DMS114 treated with DMSO at 0.1 percent for 48 hours (cell line): ENCODE measurements at regions not wholly inside any gene's neighbourhood (a gene's known extent, or its start where the extent isn't known, plus 50 kb on each side); places are given as distances from the start of the nearest gene placed in this dataset.

ENCODE experiments used
- DNase-seq: peaks from one replicate; lab custom pipeline; 2025; ENCODE audit not compliant: unreplicated experiment; lab: John Stamatoyannopoulos, UW

DNA sequence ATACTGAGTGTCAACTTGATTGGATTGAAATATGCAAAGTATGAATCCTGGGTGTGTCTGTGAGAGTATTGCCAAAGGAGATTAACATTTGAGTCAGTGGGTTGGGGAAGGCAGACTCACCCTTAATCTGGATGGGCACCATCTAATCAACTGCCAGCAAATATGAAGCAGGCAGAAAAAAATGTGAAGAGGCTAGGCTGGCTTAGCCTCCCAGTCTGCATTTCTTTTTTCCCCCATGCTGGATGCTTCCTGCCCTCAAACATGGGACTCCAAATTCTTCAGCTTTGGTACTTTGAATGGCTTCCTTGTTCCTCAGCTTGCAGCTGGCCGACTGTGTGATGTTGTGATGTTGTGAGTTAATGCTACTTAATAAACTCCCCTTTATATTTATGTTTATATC is 577.4 kb downstream of the CPS1 start:
- DNase-seq = no peak

DNA sequence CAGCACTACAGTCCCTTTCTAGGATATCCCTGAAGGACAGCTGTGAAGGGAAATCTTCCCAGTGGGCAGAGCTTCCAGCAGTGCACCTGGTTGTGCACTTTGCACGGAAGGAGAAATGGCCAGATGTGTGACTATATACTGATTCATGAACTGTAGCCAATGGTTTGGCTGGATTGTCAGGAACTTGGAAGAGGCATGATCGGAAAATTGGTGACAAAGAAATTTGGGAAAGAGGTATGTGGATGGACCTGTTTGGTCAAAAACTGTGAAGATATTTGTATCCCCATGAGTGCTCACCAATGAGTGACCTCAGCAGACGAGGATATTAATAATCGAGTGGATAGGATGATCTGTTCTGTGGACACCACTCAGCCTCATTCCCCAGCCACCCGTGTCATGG is 582.2 kb downstream of the CPS1 start:
- DNase-seq = no peak

DNA sequence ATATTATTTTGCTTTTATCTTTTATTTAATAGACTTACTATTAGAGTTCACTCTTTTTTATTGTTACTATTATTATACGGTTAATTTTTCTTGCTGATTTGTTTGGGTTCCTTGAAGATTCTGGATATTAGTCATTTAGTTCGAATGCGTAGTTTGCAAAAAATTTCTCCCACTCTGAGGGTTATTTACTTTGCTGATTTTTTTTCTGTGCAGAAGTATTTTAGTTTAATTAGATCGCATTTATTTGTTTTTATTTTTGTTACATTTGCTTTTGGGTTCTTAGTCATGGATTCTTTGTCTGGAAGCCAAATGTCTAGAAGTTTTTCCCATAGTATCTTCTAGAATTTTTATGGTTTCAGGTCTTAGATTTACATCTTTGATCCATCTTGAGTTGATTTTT is 585.2 kb downstream of the CPS1 start:
- no peak for DNase-seq

DNA sequence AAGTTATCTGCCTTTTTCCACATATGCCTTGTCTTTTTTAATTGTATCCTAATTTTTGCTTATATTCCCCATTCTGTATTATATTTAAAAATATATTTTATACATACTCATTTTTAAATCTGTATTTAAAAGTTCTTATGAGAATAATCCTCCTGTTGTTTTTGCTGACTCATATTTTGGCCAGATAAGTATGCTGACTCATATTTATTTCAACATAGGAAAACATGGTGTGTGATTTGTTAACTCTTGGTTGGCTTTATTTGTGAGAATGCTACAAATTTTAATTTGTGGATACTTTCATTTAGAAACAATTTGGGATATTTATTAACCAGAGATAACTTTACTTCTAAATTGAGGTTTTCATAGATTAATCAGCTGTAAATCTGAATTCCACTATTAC is 587.7 kb downstream of the CPS1 start:
- no peak for DNase-seq

DNA sequence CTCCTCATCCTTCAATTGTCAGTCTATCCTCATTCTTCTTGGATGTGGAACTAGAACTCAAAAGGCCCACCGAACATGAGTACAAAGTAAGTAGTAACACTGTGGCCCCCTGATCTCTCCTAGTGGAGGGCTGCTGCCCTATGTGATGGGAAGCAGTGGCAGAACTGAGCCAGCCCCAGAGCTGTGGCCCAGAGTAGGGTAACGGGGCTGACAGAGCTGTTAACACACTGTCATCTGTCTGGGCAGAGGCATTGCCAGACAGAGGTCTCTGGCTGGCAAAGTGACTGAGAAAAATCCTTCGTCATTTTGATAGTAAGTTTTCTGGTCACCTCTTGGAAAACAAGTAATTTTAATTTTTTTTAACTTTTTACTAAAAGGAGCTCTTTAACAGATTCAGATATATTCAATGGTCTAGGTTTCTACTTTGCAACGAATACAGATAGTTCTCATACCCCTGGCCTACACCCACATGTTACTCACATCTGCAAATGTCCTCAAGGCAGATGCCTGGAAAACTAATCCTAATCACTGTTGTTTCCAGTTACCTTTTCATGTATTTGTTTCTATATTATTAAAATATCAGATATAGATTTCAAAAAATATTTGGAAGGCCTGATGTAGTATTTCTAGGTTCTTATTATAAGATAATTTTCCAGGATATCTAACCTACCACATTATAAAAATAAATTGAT is 588.7 kb downstream of the CPS1 start:
- no peak for DNase-seq

DNA sequence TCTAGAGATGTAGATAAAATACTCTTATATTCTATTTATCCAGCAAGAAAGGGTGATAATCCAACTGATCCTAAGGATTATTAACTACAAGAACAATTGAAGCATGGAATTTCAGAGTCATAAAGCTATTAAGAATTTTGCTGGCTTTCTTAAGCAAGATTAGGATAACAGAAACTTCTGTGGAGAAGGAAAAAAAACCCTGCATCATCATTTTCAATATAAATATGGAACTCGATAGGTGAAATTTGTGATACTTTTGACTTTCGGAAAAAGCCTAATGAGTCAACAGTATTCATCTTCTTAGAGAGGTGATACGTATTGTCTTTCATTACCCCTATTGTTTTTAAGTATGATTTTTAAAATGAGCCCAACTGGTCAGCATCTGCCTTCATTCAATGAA is 593.3 kb downstream of the CPS1 start:
- DNase-seq = no peak

DNA sequence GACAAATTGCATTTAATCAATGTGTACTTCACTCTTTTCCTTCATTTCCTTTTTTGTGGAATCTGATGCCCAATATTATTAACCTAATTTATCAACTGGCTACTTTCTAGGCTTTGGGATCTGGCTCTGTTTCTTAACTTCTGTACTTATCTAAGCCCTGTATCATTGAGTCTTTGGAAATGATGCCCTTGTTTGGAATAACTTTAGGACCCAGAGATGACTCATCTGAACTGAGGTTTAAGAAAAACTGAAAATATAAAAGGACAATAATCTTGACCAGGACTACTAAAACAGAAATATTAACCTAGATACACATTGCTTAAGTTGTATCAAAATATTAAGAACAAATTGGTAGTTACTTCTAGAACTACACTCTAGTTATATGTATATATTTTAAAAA is 600.8 kb downstream of the CPS1 start:
- no peak for DNase-seq

DNA sequence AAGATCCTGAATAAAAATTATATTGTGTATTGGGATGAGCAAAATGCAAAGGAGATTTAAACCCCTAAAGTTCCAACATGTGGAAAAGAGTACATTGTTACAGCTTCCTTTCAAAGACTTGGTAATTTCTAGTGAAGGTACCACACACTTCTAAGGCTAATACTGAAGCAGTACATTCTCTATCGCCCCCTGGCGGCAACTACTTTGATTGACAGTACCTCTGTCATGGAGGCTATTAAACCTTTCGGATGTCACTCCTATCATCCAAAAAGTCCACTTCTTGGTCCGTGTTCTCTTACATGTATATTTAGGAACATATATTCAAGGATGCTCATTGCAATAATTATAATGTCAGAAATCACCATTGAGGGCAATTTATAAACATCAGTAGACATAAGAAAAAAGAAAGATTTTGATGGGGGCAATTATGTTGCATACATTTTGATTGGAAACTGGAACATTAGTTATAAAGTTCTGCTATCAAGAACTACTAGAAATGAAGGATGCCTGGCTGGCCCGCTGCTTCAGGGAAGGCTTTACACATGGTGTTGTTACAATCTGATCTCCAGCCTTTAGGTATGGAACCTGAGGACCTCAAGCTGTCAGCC is 601.6 kb downstream of the CPS1 start:
- peak; percentile 49 for DNase-seq

DNA sequence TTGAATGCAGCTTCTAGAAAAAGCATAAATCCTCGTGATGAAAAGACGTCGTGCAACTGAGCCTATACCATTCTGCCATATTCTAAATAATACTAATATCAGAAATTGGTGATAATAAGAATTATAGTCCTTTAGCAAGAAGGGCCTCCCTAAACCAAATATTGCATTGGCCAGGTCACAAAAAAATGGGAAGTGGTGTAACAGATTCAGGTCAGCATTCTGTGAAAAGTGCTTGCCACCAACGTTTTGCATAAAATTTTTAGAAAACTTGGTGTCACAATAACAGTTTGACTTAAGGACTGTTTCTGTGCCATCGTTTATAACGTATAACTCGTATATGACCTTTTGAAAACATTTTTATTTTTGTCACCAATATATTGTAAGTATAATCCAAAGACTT is 603.6 kb downstream of the CPS1 start:
- DNase-seq = no peak

DNA sequence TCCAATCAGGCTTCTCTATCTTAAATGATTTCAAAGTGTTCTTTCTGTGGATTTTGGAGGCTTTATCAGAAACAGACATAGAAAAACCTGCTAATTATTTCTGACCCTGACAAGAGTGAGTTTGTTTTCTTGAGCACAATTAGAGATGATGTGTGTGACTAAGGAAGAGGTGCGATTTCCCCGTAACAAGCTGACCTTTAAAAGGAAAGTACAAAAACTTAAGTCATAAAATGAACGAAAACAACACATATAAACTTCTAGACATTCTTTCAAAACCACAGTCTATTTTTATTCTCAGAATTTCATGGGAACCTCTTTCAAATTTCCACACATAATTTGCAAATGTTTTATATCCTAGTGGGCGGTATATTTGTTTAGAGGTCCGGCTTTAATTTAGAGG is 604.8 kb downstream of the CPS1 start:
- DNase-seq = no peak

DNA sequence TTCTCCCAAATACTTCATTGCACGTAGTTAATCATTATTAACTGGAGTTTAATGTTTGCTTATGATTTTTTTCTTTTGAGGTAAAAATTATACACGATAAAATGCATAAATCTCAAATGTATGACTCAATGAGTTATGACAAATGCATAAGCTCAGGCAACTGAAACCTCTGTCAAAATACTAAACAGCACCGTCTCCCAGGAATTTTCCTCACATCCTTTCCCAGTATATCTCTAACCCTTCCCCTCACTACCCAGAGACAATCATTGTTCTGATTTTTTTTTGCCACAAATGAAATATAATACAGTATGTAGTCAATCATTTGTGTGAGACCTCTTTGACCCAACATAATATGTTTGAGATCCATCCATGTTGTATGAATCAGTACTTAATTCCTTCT is 606.5 kb downstream of the CPS1 start:
- DNase-seq = no peak

DNA sequence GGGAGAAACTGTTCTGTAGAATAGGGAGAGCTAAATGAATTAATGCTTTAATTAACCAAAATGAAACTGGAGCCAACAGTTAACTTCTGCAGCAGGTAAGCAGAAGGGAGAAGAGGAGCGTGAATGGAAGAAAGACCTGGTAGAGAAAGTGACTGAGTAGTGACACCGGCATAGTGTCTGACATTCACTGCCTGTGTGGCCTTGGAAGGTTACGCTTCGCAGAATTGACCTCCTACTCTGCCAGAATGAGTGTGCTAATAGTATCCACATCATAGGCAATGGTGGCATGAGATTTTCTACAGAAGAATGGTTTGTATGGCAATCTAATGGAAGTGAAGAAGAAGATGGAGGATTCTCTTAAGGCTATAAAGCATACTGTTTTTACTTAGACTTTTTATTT is 614.4 kb downstream of the CPS1 start:
- no peak for DNase-seq

DNA sequence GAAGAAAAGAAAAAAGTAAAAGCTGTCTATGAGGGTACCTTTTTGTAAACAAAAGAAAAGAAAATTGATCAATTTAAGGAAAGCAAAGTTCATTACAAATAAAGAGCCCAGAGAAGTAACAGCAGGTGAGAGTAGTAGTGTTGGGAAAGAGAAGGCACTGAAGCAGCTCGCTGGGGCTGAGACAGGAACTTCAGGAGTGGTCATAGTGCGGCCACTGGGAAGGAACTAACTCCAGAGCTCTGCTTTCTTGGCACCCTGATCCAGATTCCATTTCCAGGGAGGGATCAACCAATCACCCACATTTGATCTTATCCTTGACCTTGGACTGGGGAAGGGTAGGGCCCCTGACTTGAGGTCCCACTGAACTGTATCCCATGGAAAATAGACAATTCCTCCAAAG is 617.6 kb downstream of the CPS1 start:
- no peak for DNase-seq

DNA sequence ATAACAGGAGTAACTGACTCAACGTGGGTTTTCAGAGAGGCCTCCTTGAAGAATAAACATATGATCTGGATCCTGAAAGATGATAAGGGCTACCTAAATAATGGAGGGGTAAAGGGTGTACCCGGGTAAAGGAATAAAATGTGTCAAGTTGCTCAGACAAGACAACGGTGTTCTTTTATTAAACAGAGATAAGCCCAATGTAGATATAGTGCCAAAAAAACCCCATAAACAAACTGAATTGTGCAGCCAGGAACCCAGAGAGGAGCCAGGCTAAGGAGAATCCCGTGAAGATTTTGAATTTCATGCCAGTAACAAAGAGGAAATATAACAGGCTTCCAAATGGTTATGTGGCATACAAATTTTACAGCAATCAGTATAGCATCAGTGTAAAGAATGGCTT is 618.2 kb downstream of the CPS1 start:
- no peak for DNase-seq

DNA sequence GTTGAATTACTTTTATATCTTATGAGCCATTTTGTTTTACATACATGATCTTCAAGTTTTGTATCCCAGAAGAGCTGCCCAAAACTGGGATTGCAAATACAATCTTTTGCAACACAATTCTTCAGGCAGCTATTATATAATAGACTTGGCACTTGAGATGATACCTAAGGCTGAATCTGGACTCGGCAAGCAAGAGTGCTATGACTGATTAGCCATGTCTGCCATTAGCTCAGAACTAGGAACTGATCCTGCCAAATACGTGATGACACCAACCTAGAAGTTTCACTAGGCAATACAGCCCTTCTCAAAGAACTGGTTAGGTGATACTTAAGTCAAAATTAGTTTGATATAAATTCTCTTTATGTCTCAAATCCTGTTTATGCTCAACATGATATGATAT is 619.6 kb downstream of the CPS1 start:
- DNase-seq = no peak

DNA sequence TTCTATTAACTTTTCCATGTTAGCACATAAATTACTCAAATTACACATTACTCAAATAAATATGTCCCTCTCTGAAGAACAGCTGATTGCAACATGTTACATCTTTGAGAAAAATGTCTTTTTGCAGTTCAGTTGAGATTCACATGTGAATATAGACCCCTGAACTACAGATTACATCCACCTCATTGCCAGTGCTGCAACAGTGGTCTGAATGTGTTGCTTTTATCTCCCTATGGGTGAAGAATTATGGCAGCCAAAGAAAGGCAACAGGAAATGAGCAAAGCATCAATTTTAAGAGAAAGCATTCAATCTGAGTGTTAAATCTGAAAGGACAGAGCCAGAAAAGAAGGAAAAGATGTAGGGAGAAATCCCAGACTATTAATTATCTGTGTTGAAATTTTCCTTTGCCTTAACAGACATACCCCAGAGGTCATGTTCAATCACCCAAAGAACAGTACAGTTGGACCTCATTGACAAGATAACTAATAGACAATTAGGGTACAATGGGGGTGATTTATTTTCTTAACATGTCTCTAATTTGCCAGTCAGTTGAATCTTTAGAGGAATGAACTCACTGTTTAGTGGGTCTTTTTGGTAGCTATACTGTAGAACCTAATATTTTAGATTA is 620.2 kb downstream of the CPS1 start:
- DNase-seq = no peak

DNA sequence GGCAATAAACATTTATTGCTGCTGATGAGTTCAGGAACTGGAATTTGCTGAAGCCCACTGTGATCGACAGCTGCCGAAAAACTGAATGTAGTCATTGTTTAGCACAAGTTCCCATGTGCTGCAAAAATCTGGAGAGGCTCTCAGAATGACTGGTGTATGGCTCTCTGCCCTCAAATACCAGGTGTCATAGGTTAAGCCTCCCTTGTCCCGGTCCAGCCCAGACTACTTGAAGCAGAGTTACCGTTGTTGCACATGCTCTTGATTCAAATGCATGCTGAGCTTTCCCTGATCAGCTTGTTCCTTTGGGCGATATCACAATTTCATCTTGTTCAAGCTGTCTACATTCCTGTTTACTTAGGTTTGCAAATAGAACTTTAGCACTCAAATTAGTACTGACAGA is 625.2 kb downstream of the CPS1 start:
- DNase-seq = no peak

DNA sequence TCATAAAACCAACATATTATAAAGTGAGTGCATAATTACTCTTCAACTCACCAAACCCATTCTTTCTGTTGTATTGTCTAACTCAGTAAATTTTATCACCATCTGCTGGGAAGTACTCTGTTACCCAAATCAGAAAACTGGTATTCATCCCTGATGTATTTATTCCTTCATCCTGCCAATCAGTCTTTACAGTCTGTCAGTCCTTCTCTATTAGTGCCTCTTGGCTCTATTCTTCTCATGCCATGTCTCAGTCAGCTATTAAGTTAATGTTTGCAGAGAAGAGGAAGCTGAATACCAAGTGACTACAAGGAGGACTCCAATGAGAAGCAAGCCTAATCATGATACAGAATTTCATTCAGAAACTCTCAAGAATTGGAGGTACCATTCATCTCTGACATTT is 631.2 kb downstream of the CPS1 start:
- DNase-seq = no peak

DNA sequence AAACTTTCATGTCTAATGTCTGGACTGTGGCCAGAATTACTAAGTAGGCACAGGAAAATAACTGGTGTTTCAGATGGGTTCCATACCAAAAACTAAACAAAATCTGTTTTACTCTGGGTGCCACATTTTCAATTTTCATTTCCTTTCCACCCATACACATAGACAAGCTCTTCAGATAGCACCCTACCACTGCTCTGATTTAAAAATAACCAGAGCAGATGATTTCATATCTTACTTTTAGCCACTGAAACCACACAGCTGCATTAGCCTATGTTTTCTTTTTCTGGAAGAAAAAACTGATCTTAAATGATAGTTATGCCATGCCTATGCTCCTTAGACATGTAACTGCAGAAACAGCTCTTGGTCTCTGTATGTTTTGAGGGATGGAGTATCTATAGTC is 647.6 kb downstream of the CPS1 start:
- DNase-seq = no peak

DNA sequence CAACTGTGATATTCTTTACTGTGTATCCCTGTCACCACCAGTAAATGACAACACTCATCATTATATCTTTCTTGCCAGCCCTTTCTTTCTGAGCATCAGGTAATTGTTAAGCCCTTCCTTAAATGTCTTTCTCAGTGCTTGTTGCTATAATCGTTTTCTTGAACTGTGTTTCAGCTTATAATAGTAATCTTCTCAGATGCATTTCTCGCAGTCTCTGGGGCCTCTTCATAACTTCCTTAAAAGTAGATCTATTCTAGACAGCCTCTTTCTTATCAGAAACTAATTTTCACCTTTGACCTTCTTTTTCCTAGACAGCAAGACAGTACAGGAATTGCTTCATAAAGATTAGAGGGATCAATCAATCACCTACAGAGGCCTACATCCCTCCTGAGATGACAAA is 648.1 kb downstream of the CPS1 start:
- DNase-seq = no peak

DNA sequence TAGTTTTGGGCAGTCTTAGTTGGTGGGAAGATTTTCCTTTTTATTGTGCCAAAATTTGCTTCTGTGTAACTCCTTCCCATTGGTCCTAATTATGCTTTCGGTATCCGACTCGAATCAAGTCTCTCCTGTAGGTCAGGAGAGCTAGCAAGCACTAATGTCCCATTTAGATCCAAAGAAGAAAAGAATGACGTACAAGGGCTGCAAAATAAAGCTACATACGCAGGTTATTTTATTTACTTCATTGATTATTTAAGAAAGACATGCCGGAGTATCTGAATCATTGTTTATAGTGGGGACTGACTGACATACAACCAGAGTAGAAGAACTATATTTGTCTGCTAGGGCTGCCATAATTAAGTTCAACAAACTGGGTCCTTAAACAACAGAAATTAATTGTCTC is 648.5 kb downstream of the CPS1 start:
- DNase-seq = no peak

DNA sequence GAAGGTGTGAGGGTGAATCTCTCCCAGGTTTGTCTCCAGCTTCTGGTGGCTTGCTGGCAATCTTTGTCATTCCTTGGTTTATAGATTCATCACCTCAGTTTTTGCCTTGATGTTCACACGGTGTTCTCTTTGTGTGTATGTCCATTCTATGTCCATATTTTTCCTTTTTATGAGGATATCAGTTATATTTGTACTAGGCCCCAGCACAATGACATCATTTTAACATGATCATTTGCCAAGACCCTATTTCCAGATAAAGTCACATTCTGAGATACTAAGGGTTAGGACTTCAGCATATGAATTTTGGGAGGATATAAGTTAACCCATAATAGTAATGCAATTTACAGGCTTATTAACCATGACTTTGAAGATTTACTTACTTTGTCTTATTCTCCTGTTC is 649.0 kb downstream of the CPS1 start:
- DNase-seq = no peak

DNA sequence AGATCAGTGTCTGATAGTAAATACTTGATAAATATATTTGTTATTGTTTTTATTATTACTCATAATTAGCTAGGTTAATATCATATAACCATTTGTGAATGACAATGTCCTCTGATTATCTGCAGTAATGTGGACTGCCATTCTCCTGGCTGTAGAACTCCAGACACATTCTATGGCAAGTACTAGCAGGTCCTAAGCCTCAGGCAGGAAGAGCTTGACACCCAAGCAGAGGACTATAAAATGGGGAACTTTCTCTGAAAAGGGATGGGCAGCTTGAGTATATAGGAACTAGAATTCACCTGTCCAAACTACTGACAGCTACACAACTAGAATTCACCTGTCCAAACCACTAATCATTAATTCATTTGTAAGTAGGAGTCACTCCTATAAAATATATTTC is 649.4 kb downstream of the CPS1 start:
- DNase-seq = no peak
